22Rv1 (cell line): ENCODE measurements at regions not wholly inside any gene's neighbourhood (a gene's known extent, or its start where the extent isn't known, plus 50 kb on each side); places are given as distances from the start of the nearest gene placed in this dataset.

Source experiments
- H3K27ac ChIP-seq: fragments of 450-650 bp; 2 replicates; pipeline ENCODE4 v1.5.1; 2017
- ZFX ChIP-seq: fragments of 450-650 bp; IDR thresholded peaks from 2 replicates; pipeline ENCODE4 v1.6.1; 2017; ENCODE audit warnings: antibody characterized with exemption, borderline replicate concordance
- TF ChIP-seq, protein P1 (sequence below): fragments of 450-650 bp; IDR thresholded peaks from 2 replicates; pipeline ENCODE4 v1.5.1; 2017; ENCODE audit warnings: mild to moderate bottlenecking

DNA sequence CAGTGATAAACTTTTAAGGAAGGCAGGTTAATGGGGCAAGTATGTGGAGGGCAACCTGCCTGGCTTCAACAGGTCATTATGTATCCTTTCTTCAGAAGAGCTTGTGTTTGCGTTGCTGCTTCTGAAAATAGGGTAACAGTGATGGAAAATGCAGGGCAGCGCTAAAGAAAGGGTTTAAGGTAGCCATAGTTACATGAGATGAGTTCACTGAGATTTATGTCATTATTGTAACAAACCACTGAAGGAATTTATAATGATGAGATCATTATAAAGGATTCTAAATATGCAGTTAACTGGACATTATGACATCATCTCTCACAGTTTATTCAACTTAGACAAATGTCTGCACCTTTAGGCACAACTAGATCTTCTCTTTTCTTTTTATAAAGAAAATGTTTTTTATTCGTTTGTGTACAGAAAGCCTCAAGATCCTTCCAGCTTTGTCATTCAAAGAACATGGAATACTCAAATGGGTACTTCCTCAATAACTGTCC, 291.6 kb upstream of the SMARCA2 start:
- no peak for TF ChIP-seq ZFX
- no peak overlapping the region for H3K27ac ChIP-seq

DNA sequence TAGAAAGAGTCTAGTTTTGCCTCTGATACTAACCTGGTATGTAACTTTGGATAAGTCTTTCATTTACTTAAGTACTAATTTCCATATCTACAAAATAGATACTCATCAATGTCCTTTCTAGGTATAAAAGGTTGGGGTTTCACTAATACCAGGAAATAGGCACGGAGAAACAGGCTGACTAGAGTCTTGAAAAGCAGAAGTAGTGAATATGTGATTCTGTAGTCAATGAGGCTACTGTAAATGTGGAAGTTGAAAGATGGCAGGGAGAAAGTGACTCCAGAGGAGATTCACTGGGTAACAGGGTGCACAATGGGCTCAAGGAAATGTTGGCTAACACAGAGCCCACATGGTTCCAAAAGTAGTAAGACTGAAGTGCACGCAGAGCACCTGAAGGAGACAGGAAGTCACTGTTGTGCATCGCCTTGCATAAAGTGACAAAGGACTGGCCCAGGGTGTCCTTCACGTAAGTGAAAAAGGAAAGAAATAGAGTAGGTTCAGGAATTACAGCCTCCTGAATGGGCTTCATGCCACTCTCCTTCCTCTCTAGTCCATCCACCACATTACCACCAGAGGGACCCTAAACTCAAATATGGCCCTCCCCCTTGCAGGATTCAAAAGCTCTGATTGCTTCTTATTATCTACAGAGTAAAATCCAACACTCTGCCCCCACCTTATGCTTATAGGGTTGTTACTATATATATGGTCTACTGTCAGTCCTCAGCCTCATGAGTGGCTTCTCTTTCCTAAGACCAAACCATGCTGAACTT, 288.0 kb upstream of the SMARCA2 start:
- H3K27ac ChIP-seq, result no peak overlapping the region
- TF ChIP-seq ZFX, result no peak
- TF ChIP-seq, protein P1, sequence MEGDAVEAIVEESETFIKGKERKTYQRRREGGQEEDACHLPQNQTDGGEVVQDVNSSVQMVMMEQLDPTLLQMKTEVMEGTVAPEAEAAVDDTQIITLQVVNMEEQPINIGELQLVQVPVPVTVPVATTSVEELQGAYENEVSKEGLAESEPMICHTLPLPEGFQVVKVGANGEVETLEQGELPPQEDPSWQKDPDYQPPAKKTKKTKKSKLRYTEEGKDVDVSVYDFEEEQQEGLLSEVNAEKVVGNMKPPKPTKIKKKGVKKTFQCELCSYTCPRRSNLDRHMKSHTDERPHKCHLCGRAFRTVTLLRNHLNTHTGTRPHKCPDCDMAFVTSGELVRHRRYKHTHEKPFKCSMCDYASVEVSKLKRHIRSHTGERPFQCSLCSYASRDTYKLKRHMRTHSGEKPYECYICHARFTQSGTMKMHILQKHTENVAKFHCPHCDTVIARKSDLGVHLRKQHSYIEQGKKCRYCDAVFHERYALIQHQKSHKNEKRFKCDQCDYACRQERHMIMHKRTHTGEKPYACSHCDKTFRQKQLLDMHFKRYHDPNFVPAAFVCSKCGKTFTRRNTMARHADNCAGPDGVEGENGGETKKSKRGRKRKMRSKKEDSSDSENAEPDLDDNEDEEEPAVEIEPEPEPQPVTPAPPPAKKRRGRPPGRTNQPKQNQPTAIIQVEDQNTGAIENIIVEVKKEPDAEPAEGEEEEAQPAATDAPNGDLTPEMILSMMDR, result peak; percentile 21

DNA sequence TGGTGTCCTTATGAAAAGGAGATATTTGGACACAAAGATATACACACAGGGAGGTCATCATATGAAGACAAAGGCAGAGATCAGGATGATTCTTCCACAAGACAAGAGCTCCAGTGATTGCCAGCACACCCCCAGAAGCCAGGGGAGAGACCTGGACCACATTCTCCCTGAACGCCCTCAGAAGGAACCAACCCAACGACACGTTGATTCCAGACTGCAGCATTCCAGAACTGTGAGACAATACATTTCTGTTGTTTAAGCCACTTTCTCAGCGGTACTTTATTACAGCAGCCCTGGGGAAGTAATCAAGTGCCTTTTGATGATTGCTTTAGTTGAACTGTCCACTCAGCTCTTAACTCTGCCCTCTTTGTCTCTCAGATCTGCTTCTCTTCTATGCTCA, 285.5 kb upstream of the SMARCA2 start:
- TF ChIP-seq ZFX, result no peak
- TF ChIP-seq, protein P1, result no peak
- H3K27ac ChIP-seq, result no peak overlapping the region

DNA sequence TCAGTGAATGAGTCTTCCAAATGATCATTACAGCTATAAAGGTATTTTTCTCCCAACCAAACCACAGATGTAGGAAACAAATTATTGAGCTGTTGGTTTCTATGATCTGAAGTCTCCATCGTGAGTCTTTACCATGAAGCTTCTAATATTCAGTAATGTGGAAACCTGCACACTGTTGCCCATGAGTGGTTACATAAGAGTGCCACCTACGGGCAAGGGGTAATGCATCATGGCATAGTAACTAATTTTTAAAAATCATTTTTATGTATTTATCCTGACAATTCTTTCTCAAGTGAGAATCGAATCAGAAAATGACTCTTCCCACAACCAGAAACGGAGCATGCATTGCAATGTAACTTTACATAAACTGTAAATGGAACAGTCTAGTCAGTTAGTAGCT, 282.5 kb upstream of the SMARCA2 start:
- no peak for TF ChIP-seq ZFX
- TF ChIP-seq, protein P1, result peak; percentile 76
- no peak overlapping the region for H3K27ac ChIP-seq

DNA sequence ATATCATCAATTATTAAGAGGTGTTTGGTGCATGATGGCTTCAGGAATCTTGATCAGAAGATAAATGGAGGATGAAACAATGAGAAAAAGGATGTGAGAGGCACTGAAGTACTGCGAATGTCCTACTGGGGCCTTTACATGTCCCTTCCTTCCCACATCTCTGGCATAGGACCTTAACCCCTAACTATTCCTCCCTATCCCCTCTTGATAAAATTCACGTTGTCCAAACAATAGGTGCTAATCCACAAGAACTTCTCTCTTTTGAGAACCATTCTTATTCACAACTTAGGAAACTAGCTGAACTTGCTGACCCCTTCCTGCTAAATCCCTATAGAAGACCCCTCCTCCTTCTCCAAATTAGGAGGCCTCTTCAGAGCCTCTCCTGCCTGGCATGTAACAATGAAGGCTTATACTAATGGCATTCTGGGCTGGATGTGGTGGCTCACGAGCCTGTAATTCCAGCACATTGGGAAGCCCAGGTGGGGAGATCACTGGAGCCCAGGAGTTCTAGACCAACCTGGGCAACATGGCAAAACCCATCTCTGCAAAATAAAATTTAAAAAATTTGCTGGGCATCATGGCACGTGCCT, 276.5 kb upstream of the SMARCA2 start:
- TF ChIP-seq, protein P1, result no peak
- no peak for TF ChIP-seq ZFX
- H3K27ac ChIP-seq, result no peak overlapping the region

DNA sequence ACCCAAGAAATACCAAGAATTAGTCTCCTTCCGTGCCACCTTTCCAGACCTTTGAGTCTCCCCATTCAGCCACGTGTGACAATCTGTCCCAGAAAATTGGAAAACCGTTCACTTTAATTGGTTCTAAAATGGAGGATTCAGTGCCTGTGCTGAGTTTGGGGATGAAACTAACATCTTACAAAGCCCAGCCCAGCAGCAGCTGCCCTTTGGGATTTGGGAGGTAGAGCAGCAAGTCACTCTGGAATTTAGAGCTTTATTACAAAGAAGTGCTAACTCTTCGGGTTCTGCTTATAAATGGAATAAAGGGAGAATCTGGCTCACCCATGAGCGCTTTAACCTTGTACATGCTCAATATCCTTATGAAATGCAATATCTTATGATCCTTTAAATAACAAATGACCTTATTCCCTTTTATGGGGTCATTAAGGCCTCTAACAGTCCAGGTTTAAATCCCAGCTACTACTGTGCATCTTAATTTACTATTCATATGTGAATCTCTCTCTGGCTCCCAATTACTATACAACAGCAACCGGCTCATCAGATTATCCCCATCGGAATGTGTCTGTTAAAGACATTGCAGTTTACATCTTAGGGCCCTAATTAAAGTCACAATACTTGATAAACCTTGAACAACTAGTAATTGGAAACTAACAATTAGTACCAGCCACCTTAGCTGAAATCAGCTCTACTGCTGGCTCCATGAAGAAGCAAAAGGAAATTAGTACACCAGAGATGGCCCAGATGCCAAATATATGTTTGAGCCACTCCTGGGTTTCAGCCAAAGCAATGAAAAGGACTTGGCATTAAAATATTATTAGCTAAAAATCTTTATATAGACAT, 271.8 kb upstream of the SMARCA2 start:
- TF ChIP-seq, protein P1, result no peak
- TF ChIP-seq ZFX, result no peak
- no peak overlapping the region for H3K27ac ChIP-seq

DNA sequence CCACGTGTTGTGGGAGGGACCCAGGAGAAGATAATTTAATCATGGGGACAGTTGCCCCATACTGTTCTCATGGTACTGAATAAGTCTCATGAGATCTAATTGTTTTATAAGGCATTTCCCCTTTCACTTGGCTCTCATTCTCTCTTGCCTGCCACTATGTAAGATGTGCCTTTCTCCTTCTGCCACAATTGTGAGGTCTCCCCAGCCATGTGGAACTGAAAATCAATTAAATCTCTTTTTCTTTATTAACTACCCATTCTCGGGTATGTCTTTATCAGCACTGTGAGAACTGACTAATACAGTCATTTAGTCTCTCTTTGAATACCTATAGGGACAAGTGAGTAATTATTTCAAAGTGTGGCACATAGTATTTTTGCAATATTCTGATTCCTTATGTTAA, 269.2 kb upstream of the SMARCA2 start:
- no peak overlapping the region for H3K27ac ChIP-seq
- no peak for TF ChIP-seq ZFX
- TF ChIP-seq, protein P1, result no peak
